HG03571 (cell line): ENCODE measurements at regions not wholly inside any gene's neighbourhood (a gene's known extent, or its start where the extent isn't known, plus 50 kb on each side); places are given as distances from the start of the nearest gene placed in this dataset.
"Not testable (repeated sequence)": the region's sequence is repeated elsewhere in the genome, so short reads cannot be mapped to it uniquely, and the experiment has no call there.

ENCODE experiments used
- ATAC-seq: cut with Tn5 transposase; IDR thresholded peaks from one replicate; pipeline ENCODE4 v1.9.1; 2021; ENCODE audit not compliant: unreplicated experiment

DNA sequence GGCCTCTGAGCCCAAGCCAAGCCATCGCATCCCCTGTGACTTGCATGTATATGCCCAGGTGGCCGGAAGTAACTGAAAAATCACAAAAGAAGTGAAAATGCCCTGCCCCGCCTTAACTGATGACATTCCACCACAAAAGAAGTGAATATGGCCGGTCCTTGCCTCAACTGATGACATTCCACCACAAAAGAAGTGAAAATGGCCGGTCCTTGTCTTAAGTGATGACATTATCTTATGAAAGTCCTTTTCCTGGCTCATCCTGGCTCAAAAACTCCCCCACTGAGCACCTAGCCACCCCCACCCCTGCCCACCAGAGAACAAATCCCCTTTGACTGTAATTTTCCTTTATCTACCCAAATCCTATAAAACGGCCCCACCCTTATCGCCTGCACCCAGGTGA, 712.7 kb upstream of the PABPC4L start:
- not testable (repeated sequence) for ATAC-seq

DNA sequence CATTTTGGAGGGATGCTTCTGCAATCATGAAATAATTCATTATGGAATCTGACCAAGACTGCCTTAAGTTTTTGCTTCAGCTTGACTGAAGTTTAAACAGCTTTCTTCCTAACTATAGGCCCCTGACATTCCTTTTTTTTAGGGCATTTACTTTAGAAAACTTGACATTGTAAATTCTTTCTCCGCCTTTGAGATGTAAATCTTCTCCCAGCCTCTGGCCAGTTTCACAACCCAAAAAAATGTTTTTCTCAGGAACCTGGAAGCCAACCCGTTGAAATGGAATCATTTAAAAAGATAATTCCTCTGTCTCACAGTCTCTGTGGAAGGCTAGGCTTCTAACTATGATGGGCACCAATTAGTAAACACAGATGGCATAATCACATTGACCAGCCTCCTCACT, 710.4 kb upstream of the PABPC4L start:
- ATAC-seq: no peak

DNA sequence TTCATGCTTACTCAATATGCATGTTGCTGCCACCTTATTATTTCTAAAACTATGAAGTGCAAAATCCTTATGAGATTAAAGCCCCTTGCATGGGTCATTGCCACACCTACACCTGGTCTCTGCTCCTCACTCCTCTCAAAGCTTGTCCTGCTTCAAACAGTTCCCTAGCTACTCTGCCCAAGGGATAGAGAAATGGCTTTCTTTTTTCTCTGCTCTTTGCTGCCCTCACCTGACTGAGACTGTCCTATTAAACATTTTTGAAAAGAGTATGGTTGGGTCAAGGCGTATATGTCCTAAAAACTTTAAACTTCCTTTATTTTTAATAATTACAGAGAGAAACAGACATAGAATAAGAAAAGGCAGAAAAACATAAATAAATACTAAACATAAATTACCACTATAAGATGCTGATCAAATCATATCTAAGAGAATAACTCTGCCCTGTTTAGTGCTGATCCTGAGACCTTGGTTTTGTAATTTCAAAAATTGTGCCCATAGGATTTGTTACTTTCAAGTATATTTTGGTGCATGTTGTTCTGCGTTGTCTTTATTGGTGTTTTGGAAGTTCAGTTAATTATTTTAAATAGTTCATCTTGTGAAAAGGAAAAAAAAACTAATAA, 704.9 kb upstream of the PABPC4L start:
- no peak for ATAC-seq

DNA sequence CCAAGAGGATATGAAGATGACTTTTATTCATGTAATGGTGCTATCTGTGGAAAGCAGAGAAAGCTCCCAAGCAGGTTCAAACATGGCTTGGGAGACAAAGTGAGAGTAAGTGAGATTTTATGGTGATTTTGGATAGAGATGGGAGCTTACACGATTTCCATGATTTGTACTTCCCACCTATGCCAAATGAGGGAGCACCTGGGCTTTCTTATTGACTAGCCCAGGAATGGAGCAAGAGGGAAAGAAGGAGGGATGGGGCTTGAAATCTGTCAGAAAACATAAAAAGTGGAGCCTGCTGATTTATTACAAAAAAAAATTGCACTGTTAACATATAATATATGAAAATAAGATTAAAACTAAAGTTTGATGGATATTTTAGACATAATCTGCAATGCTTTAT, 703.5 kb upstream of the PABPC4L start:
- no peak for ATAC-seq

DNA sequence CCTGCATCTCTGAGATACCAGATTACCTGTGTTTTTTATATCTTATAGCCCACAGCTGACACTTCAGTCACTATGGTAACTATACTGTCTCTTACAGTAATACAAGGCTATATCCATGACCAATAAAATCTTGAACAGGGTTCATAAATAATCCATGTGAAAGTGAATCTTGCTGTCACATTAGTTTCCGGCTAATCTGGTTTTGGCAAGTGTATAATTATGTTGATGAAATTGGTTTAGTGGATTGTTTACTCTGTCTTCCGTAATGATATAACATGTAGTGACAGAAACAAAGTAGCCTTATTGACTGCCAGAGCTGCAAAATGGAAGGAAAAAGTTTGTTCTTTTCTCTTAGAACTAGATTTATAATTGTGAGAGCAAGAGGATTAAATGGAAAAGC, 686.6 kb upstream of the PABPC4L start:
- no peak for ATAC-seq

DNA sequence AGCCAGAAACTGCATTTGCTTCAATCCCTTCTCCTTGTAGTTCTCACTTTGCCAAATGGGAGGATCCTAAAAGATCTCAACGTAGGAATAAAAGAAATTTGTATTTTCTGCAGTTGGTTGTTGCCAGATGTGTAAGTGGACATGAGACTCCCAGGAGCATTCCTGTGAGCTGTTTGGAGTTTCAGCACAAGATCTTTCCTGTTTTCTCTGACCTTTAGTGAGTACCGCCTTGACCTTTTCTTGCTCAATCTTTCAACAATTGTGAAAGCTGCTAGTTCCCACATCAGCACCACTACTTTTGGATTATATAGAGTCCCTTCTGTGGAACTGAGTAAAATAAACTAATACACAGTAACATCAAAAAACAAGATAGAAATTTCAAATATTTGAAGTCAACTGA, 683.8 kb upstream of the PABPC4L start:
- ATAC-seq: no peak

DNA sequence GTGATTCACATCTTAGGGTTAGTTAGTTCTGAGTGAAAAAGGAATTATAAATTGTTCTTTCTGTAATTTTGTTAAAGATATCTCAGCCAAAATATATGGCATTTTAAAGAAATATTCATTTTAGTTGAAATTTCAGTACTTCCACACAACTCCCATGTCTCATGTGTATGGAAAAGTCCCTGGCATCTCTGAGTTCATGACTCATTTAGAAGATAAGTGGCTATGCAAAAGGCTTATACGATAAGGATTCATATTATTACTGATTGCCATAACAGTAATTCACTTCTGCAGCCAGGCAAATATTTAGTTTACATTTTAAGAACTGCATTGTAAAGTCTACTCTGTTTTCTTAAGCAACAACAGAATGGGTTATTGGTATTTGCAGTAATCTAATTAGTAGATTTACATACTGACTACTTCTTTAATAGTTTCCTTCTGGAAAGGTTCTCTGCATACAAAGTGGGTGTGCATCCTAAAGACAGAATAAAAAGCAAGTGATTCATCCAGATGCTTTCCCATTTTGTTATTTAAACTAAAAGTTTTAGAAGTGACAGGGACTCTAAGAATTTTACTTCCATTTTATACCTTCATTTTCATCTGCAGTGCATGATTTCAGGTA, 682.4 kb upstream of the PABPC4L start:
- no peak for ATAC-seq

DNA sequence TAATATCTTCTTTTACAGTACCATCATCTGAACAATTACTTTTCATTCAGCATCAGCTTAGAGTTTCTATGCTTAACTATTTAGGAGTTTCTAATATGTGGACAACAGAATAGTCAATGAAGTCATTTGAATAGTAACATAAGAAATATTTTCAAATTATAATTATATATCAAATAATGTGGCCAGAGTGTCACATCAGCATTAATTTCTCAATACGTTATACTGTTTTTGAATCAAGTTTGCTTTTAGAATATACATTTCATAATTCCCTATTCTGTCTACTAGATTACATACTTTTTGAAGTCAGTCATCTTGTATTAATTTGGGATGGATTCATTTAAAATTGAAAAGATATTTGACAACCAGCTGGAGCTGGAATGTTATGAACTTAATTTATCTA, 677.4 kb upstream of the PABPC4L start:
- ATAC-seq: no peak

DNA sequence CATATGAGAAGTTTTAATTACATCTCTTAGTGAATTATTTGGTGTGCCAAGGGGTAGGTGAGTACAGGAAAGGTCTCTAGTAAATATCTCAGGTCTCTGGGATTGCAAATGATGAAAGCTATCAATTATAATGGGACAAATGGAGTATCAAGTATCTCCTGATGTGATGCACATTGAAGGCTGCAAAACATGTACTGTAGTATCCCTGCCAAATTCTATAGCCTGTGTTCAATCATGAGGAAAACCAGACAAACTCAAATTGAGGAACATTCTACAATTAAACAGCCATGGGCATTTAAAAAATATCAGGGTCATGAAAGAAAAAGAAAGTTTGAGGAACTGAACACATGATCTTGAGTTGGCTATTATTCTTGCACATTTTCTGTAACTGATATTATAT, 665.4 kb upstream of the PABPC4L start:
- ATAC-seq: no peak

DNA sequence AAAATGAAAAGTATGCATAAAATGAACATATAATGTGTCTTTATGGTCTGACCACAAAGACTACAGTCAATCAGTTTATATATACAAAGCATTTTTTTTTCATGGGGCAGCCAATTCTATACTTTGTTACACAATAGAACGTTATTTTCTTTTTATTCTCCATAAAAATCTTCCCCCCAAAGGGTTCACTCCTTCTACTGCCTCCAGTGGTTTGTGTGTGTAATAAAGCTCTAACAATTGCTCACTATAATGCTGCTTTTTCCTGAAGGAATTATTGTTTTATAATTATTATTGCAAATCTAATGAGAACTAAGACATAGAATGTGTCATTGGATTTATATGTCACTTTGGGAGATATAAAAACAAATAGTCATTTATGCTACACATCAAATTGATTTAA, 664.1 kb upstream of the PABPC4L start:
- no peak for ATAC-seq

DNA sequence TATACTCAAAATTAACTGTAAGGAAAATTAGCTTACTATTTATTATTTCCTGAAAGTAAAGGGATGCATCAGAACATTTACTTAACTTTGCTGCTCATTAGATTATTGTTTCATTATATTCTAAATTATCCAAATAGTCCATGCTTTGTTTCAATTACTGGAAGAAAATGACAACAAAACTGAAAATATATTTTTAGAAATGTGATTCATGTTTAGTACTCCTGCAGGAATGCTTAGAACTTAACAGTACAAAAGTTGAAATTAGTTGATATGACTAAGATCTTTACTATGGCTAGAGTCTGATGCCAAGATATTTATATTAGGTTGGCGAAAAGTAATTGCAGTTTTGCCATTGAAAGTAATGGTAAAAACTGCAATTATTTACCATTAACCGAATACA, 660.5 kb upstream of the PABPC4L start:
- no peak for ATAC-seq

DNA sequence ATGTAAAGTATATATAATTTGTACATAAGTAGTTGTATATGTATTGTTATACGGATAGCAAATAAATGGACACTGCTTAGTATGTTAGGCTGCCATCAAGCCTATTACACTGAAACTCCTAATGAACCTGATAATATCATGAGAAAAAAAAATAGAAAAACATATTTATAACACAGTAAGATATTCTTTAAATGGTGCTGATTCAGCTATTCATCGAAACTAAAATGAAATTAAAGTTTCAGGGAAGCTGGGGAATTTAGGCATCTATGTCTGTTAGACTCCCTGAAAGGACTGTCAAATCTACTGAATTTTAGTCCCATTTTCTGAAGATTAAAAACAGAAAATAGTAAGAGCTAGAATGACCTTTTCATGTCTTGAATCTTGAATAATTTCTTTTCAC, 647.1 kb upstream of the PABPC4L start:
- no peak for ATAC-seq

DNA sequence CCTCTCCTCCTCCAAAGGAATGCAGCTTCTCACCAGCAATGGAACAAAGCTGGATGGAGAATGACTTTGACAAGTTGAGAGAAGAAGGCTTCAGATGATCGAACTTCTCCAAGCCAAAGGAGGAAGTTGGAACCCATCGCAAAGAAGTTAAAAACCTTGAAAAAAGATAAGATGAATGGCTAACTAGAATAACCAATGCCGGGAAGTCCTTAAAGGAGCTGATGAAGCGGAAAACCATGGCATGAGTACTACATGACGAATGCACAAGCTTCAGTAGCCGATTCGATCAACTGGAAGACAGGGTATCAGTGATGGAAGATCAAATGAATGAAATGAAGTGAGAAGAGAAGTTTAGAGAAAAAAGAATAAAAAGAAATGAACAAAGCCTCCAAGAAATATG, 629.2 kb upstream of the PABPC4L start:
- not testable (repeated sequence) for ATAC-seq

DNA sequence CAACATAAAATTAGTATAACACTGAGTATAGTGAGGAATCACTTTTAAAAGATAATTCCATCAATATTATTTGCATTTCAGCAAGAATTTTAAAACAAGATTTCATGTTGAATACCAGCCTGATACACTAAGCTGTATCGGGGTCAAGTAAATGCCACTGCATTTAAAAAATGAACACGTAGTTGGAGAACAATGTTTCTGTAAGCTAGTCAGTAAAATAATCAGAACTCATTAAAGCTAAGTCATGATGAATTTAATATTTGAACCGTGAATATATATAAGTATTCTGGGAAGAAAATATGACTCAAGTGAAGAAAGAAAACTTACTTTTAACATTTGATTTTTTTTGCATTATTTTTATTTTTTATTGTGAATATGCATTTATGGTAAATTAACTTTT, 611.0 kb upstream of the PABPC4L start:
- ATAC-seq: no peak

DNA sequence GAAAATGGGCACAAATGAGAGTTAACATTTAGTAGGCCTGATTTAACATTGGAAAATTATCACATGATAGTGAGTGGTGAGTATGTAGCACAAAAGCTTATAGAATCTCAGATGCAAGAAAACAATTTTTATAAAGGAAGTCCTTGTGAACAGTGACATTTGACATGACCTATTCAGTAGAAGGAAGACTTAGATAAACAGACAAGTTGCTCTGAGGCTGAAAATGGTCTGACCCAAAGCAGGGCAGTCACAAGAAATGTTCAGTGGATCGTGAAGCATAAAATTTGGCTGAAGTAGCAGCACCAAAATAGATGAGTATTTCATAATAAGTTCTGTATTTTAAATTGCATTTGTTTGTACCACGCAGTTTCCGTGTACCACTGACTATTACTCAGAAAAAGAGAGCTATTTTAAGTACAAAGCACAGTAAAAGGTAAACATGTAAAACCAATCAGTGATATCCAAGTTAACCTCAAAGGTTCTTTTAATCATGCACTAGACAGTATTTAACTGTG, 605.7 kb upstream of the PABPC4L start:
- ATAC-seq: no peak

DNA sequence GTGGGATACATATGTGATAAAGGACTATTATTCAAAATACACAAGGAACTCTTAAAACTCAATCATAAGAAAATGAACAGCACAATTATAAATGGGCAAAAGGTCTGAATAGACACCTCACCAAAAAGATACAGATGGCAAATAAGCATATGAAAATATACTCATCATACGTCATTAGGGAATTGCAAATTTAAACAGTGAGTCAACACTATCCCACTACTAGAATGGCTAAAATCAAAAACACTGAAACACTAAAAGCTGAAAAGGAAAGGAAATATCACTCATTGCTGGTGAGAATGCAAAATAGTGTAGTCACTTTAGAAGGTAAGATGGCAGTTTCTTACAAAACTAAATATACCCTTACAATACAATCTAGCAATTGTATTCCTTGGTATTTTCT, 597.0 kb upstream of the PABPC4L start:
- no peak for ATAC-seq

DNA sequence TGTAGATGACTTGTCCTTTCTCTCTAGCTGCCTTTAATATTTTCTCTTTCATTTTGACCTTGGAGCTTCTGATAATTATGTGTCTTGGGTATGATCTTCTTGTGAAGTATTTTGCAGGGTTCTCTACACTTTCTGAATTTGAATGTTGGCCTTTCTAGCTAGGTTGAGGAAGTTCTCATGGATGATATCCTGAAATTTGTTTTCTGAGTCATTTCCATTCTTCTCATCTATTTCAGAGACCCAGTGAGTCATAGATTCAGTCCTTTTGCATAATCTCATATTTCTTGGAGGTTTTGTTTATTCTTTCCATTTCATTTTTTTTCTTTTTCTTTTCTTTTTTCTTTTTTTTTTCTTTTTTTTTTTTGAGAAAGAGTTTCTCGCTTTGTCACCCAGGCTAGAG, 585.7 kb upstream of the PABPC4L start:
- no peak for ATAC-seq

DNA sequence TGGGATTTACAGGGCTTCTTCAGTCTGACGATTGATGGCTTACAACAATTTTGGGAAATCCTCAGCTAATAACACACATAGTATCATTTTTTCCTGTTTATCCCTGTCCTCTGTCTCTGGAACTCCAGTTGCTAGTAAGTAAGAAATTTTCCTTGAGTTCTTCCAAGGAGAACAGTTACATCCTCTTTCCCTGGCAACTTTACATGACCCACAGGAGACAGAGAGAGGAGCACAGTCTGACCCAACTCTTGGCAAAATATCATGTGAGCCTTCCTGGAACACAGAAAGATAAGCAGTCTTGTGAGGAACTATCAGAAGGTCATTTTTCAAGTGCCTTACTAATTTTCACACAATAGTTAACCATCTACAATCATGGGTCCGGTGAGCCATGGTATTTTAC, 578.7 kb upstream of the PABPC4L start:
- no peak for ATAC-seq

DNA sequence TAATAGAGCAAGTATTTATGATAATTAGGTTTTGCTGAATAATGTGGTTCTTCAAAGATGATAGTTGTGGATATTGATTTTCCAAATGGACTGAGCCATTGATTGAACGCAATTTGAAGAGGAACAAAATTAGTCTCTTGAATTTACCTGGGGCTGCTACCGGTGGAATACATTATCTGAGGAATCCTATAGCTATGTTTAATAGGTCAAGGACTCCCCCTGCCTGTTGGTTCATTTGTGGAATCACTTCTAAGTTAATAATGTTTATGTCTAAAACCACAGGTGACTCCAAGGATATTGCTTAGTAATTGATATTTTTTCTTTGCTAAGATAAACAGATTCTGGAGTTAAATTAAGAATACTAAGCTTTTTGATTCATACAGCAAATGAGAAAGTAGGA, 576.0 kb upstream of the PABPC4L start:
- ATAC-seq: no peak

DNA sequence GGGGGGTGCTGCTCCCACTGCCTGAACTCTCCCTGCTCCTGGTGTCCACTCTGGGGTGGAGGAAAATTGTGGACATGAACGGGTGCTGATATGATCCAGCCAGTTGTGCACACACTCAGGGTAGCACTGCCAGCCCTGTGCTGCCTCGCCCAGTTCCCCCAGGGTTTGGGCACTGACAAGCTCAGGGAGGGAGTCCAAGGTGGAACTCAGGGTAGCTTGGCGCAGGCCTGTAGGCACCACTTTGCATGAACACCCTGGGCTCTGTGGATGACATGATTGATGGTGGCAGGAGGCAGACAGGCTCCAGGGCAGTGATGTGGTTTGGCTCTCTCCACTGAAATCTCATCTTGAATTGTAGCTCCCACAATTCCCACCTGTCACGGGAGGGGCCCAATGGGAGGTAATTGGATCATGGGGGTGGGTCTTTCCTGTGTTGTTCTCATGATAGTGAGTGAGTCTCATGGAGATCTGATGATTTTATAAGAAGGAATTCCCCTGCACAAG, 572.0 kb upstream of the PABPC4L start:
- no peak for ATAC-seq

DNA sequence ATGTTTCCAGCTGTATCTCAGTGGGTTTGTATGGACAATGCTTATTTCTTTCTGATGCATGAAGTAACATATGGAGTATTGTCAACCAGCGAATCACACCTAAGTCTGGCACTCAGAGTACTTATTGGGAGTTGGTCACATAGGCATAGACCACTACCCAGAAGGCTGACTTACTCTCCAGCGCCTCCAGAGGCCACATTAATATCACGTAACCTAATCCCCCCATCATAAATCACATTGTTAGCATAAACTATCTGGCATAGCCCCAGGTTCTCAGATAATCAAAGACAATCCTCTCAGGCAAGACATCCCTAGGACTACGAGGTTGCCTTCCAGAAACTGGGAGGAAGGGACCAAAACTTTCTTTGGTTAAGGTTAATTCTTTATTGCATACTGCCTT, 560.5 kb upstream of the PABPC4L start:
- no peak for ATAC-seq

DNA sequence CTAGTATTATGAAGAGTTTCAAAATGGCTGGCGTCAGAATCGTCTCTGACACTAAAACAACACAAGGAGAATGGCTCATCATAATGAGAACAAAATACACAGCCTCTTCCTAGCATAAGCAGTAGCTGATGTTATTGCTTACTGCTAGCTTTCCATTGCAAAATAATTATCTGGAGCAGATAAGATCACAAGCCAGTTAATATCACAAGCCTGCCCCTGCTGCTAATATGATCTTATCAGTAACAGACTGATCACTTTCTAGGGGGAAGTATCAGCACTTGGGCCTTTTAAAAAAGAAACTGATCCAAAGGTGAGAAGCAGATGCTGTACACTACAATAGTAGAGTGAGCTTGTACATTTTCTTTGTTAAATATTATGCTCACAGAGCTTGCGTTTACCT, 554.8 kb upstream of the PABPC4L start:
- ATAC-seq: no peak
